GM18517 (cell line): ENCODE measurements at regions not wholly inside any gene's neighbourhood (a gene's known extent, or its start where the extent isn't known, plus 50 kb on each side); places are given as distances from the start of the nearest gene placed in this dataset.
"Not testable (repeated sequence)": the region's sequence is repeated elsewhere in the genome, so short reads cannot be mapped to it uniquely, and the experiment has no call there.

Experiments used
- ATAC-seq: cut with Tn5 transposase; IDR thresholded peaks from one replicate; pipeline ENCODE4 v1.9.1; 2021; ENCODE audit warnings: mild to moderate bottlenecking, moderate library complexity; ENCODE audit not compliant: unreplicated experiment

DNA sequence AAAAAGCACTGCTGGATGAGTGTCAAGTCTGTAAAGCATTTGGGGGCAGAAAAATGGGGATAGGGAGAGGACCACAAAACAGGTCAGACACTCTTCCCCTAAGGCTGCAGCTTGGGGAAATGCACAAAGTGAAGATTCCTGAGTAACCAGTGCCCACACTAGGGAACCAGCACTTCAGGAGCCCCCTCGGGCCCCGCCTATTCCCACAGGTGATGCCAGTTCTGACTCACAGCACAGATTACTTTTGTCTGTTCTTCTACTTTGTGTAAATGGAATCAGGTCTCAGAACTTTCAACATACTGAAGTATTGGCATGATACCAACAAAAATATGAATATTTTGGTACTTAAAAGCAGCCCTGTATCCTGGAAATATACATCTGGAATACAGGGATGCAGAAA lies 112.5 kb downstream of the ADRA2C start:
- no peak for ATAC-seq

DNA sequence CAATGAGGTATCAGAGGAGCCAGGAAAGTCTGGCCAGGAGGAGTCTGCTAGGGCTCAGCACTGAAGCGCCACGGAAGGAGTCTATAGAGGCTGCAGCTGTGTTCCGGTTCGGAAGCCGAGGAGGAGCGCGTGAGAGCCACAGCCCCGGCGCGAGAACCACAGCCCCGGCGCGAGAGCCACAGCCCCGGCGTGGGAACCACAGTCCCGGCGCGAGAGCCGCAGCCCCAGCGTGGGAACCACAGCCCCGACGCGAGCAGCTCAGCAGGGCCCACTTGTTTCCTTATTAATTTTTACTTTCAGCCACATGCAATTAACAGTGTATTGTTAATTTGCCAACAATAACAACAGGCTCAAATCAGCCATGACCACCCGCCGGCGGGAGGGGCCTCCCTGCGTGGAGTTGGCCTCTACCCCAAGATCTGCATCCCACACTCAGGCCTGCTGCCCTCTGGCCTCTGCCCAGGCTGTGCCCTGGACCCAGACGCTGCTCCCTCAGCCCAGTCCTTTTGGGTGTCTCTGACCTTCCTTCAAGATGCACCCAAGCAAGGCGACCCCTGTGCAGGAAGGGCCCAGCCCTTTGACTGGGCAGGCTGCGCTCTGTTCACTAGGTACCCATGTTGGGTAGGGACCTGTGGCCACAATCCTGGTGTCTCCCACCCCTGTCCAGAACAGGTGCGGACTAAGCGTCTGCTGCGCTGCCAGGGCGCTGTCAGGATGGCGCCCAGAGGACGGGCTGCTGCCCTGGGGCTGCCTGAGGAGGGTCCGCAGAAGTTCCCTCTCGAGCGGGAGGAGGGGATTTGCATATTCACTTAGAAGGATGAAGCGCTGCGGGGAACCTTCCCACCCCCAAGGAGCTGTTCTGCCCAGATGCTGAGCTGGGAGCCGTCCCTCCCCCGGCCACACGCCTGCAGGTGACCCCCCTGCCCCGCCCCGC lies 113.8 kb downstream of the ADRA2C start:
- ATAC-seq = no peak

DNA sequence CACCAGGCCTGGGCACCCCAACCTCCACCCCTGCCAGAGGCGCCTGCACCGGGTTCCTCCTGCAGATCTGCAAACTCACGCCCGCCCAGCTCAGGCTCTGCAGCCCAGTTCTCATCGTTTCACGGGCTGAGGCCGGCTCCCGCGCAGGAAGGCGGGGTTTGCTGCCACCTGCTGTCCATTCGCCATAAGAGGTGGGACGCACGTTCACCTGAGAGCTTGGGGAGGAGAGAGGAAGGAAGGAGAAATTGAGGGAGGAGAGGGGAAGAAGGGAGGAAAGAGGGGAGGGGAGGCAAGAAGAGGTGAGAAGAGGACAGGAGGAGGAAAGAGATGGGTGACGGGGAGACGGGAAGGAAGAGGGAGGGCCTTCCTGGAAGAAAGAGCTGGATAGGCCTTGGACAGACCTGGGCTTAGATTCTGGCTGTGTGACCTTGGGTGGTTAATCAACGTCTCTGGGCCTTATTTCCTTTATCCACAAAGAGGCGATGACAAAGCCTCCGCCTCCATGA lies 114.5 kb downstream of the ADRA2C start:
- no peak for ATAC-seq

DNA sequence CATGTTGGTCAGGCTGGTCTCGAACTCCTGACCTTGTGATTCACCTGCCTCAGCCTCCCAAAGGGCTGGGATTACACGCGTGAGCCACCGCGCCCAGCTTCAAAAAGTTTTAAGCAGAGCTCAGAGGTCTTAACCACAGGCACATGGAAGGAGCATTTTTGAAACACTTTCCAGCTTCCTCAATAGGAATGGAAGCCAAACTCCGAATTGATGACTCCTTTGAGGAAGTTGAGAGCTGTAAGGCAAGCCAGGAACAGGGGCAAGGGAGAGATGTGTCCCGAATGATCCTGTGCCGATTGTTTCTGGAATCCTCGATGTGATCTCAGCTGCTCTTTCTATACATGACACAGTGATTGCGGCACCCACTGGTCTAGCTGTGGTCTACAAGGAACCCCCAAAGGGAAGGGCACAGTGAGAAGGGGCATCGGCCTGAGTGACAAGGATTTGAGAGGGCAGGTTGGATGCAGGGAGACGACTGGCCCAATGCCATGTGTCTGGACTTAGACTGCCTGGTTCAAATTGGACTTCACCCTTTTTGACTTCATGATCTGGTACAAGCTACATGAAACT lies 116.2 kb downstream of the ADRA2C start:
- ATAC-seq = not testable (repeated sequence)

DNA sequence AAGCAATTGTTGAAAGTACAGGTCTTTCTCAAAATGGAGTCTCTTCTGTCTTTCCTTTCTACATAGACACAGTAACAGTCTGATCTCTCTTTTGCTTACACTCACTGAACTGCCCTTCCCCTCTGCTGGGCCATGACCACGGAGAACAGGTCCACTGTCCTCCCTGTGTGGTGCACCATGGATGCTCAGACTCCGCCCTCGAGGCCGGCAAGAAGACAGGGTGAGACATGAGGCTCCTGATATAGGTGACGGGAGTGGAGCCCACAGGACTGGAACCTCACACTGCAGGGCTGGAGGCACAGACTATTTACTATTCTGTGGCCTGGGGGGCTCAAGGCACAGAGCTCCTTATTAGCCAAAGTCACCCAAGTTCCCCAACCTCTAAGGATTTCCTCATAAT lies 118.1 kb downstream of the ADRA2C start:
- not testable (repeated sequence) for ATAC-seq

DNA sequence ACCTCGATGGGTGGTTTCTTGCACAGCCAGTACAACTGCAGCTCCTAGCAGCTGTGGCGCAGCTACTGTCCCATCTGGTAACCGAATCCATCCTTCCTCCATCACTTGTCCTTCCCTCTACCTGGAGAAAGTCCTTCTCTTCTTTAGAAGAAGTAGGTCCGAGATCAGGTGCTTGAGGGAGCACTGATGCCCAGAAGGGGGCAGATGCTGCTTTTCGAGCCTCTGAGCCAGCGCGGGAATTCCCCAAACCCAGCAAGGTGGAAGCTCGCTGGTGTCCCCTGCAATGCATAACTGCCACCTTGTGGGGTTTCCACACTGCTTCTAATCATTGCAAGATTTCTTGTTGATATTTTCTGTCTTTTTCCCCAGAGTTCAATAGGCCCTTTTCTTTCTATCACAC lies 127.4 kb downstream of the ADRA2C start:
- not testable (repeated sequence) for ATAC-seq

DNA sequence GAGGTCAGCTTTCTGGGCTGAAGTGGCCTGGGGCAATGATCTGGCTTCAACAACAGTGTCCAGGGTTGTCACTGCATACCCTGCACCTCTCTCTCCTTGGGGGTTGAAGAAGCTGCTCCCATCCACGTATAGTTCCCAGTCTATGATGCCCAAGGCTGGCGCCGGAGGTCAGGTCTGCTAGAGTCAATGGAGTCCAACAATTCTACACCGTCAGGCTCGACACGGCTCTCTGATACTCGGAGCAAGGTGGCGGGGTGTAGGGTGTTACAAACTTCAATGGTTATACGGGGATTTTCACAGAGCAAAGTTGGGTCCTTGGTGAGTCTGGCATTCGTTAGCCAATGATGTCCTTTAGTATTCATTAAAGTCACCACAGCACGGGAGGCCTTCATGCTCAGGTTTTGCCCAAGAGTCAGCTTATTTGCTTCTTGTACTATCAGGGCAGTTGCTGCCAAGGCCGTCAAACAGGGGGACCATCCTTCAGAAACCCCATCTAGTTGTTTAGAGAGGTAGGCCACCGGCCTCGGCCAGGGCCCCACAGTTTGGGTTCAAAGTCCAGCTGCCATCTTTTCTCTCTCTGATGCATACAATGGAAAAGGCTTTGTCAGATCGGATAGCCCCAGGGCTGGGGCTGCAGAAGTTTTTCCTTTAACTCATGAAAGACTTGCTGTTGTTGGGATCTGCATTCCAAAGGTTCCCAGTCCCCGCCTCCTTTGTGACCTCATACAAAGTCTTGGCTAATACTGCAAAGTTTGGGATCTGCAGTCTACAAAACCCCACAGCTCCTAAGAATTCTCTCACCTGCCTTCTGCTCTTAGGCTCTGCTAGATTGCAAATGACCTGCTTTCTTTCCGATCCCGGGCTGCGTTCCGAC lies 128.1 kb downstream of the ADRA2C start:
- ATAC-seq = not testable (repeated sequence)

DNA sequence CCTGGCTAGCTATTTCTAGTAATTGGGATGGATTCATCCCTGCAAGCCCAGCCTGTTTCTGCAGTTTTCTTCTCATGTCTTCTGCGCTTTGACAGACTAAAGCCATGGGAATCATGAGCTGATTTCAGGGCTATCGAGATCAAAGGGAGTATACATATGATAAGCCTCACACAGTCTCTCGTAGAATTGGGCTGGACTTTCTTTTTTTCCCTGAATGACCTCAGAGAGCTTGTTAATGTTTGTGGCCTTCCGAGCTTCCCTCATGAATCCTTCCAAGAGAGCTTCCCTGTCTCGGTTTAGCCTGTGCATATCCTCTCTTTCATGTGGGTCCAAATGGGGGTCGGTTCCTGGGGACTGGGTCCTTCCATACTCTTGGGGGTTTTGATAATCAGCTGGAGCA lies 130.3 kb downstream of the ADRA2C start:
- no peak for ATAC-seq

DNA sequence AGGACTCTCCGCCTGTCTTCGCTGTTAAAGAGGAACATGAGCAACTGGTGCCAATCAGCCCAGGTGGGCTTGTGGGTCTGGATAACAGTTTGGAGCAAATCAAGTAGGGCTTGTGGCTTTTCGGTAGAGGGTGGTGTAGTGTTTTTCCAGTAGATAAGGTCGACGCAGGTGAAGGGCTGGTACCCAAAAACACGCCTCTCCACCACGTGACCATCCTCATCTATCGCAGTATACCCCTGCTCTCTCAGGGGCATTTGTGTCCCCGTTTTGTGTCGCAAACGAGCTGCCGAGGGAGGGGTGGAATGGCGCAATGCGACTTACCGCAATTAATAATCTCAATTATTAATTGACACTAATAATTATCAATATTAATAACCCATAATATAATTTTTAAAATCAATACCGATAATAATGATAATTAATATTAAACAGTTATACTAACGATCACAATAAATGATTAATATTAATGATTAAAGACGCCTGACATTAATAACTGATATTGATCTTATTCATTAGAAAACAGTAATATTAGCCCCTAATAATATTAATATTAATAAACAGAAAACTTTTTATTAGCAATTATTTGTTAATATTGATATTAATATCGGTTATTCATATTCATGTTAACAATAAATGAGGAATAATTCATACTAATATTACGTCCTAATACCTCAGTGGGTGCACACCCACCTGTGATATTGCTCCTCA lies 130.8 kb downstream of the ADRA2C start:
- ATAC-seq = not testable (repeated sequence)

DNA sequence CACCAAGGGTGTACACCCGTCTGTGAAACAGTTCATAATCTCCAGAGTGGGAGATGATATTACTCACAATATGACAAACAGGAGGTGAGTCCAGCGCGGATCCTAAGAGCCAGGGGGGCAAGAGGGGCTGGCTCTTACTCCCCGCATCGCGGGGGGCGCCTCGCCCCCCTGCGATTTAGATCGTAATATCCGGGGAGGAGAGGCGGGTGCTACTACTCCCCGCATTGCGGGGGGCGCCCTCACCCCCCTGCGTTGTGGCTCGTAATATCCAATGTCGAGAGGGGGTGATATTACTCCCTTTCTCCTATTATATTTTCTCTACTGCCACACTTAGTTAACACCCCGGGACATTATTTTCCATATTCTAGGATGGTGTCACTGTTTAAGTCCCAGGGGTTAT lies 131.9 kb downstream of the ADRA2C start:
- no peak for ATAC-seq

DNA sequence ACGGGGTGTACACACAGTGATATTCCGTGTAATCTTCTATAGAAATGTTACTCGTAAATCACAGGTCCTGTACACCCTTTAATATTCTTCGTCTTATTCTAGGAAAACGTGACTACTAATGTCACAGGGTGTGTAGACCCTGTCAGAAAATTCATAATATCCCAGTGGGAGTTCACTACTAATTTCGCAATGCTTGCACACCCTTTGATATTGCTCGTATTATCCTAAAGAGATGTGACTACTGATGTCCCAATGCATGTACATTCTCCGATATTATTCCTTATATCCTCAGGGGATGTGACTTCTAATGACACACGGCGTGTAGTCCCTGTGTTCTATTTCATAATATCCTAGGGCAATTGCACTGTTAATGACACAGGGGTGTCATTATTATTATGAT lies 132.7 kb downstream of the ADRA2C start:
- not testable (repeated sequence) for ATAC-seq

DNA sequence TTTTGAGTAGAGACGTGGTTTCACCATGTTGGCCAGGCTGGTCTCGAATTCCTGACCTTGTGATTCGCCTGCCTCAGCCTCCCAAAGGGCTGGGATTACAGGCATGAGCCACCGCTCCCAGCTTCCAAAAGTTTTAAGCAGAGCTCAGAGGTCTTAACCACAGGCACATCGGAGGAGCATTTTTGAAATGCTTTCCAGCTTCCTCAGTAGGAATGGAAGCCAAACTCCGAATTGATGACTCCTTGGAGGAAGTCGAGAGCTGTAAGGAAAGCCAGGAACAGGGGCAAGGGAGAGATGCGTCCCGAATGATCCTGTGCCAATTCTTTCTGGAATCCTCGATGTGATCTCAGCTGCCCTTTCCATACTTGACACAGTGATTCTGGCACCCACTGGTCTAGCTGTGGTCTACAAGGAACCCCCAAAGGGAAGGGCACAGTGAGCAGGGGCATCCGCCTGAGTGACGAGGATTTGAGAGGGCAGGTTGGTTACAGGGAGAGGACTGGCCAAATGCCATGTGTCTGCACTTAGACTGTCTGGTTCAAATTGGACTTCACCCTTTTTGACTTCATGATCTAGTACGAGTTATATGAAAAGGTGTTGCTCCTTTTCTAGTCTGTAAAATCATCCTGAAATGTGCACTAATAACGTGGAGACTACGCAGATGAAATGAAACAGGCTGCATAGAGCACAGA lies 138.2 kb downstream of the ADRA2C start:
- ATAC-seq = not testable (repeated sequence)

DNA sequence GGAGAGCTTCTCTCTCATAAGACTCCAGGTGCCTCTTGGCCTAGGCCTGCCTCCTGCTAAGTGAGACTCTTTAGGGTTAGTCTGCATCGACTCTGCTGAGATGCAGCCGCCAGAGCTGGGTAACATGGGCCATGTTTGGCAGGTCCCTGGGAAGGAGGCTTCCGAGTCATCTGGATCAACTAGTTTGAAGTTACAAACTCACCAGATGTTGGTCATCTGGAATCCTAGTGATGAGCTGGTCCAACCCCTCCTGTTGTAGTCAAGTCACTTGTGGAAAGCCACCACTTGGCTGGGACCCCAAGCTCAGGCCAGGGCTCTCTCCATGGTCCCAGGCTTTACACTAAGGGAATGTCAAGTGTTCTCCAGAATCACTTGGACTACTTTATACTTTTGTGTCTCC lies 143.4 kb downstream of the ADRA2C start:
- ATAC-seq = not testable (repeated sequence)

DNA sequence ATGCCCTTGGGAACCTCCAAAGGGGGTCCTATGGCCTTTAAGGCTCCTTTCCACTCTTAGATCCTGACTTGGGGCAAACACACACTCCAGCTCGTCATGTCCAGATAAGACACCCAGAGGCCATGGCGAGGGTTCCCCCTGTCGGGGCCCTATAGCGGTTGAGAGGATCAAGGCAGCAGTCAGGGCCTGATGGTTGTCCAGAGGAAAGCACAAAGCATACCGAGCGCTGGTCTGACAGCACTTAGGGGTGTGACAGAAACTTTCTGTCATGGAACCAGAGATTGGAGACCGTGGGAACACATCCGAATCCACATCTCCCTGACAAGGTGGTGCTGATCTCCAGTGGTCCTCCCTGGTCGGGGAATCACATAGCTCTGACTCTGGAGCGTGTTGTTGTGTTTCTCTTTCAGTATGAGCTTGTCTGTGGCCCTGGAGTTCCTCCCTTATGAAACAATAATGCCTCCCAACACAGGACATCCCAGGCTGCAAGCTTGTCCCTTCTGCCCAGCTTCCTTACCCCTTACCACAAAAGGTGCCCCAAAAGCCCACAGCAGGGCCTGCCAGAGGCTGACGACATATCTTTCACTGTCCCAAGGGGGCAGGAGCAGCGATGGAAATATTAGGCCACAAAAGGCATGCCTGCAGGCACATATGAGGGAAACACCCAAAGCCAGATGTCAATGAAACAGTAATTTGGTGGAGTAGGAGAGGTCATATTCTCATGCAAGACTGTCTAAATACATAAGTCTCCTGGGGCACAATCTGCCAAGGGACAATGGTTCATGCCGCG lies 144.2 kb downstream of the ADRA2C start:
- ATAC-seq = not testable (repeated sequence)

DNA sequence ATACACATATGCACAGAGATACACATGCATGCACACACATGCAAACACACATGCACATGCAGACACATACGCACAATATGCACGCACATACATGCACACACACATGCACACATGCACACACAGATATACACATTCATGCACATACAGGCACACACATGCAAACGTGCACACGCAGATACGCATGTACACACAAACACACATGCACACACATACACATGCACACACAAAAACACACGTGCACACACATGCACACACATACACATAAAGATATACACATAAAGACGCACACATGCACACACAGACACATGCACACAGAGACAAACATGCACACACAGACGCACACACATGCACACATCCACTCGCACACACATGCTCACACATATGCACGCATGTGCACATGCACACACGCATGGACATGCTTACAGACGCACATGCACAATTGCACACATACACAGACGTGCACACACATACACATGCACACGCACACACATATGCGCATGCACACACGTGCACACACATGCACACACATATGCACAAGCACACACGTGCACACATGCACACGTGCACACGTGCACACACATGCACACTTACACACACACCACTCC lies 145.2 kb downstream of the ADRA2C start:
- no peak for ATAC-seq

DNA sequence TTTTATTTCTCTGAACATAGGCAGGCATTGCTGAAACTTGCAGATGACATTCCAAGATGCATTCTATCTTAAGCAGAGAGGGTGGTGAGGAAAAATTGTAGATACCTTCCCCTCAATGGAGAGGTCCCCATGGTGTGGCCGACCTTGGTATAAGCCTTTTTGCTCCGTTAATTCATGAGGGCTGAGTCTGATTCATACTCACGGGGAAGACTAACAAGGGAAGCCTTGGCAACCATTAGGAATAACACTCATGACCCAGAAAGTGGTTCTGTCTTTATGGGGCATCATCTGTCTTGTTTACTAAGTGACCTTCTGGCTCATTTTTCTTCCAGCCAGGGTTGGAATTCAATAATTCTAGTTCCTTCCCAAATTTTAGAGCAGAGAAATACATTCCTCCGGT lies 148.3 kb downstream of the ADRA2C start:
- ATAC-seq = not testable (repeated sequence)

DNA sequence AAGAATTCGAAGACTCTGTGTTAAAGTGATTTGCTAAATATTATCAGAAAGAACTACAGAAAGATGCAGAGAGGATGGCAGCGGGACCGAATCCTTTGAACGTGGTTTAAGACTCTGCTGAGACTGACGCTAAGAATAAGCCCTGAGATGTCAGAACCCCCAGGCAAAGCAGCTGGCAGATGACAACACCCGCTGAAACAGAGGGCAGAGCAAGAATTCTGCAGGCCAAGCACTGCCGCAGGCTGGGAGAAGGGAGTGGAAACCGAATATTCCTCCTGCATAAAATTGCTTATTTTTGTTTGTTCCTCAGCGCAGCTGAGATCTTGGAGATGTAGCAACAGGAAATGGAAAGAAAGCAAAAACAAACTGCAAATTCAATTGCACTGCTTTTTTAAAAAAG lies 153.3 kb downstream of the ADRA2C start:
- ATAC-seq = not testable (repeated sequence)

DNA sequence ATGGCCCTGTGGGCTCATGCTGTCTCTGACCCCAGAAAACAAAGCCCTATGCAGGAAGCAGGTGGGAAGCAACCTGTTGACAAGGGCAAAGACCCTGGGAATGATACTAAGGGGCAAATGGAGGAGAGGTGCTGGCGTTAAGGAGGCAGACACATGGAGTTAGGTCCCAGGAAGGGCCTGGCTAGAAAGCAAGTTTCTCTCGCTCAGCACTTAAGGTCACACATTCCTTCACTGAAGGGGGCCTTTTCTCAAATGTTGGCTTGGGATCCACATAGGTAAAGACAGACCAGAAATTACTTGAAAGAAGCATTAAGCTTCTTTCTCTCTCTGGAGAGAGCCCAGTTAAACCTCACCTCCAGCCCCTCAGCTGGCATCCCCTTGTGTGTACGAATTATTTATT lies 155.7 kb downstream of the ADRA2C start:
- not testable (repeated sequence) for ATAC-seq

DNA sequence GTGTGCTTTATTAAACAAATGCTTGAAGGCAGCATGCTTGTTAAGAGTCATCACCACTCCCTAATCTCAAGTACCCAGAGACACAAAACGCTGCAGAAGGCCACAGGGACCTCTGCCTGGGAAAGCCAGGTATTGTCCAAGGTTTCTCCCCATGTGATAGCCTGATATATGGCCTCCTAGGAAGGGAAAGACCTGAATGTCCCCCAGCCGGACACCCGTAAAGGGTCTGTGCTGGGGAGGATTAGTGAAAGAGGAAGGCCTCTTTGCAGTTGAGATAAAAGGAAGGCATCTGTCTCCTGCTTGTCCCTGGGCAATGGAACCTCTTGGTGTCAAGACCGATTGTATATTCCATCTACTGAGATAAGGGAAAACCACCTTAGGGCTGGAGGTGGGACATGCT lies 159.7 kb downstream of the ADRA2C start:
- not testable (repeated sequence) for ATAC-seq
